ENCODE measurements at regions not wholly inside any gene's neighbourhood (a gene's known extent, or its start where the extent isn't known, plus 50 kb on each side); places are given as distances from the start of the nearest gene placed in this dataset.

DNA sequence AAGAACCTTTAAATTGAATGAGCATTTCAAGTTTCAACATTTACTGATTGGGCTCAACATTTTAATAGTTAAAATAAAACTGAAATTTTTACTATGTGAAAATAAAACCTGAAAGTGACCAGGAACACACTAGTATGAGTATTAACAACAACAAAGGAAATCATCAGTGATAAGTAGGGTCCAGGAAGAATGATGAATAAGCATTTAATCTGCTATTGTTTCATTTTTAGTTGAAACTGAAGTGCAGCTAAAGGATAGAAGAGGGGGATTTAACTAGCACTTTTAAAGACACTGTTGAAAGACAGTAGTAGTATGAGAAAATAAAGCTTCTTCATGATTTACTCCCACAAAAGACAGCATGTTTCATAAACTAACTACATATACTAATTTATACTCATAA is 250.9 kb upstream of the IPO5 start:
- H3K9me3 Mint-ChIP-seq = peaks cover 0 to 7% of the 10 kb centered on the region in 2 donors
- no peak overlapping the region for H3K27ac ChIP-seq (ENCODE audit: low read length)
- no peak for DNase-seq
- H3K4me3 Mint-ChIP-seq = no peak overlapping the region
- no peak for TF ChIP-seq CTCF (IDR thresholded peaks at IDR 0.05)
- no peak for ATAC-seq
- H3K36me3 ChIP-seq (ENCODE audit: control insufficient read depth, insufficient read depth, low read length) = no peaks in the 10 kb centered on the region
- H3K36me3 Mint-ChIP-seq = no peaks in the 10 kb centered on the region
- H3K9me3 ChIP-seq (ENCODE audit: control insufficient read depth, insufficient read depth, low read length) = no peaks in the 10 kb centered on the region
- peaks cover 0 to 4% of the 10 kb centered on the region in 2 donors for H3K4me1 Mint-ChIP-seq
- no peak overlapping the region for H3K4me3 ChIP-seq (ENCODE audit: low read length)
- H3K27me3 Mint-ChIP-seq (ENCODE audit: low read depth in 2 of 2) = no peaks in the 10 kb centered on the region
- intact Hi-C loops (cut with micrococcal nuclease) = no loop called here
- H3K27me3 ChIP-seq (ENCODE audit: control insufficient read depth, insufficient read depth, low read length) = no peaks in the 10 kb centered on the region
- H3K27ac Mint-ChIP-seq = no peak overlapping the region
- H3K4me1 ChIP-seq (ENCODE audit: control insufficient read depth, insufficient read depth, low read length) = no peaks in the 10 kb centered on the region

- DNase-seq (no peak), ATAC-seq (no peak)
- WGBS (ENCODE audit: insufficient coverage) = 68% methylated on average over 1 of the region's 1 CpG
- H3K27me3 Mint-ChIP-seq (ENCODE audit: low read depth in 2 of 2) = no peaks in the 10 kb centered on the region
- no peaks in the 10 kb centered on the region for H3K36me3 Mint-ChIP-seq
- Histone ChIP-seq H3K27ac (ENCODE audit: low read length) (no peak overlapping the region), H3K27me3 (ENCODE audit: control insufficient read depth, insufficient read depth, low read length) (no peaks in the 10 kb centered on the region), H3K36me3 (ENCODE audit: control insufficient read depth, insufficient read depth, low read length) (no peaks in the 10 kb centered on the region), H3K9me3 (ENCODE audit: control insufficient read depth, insufficient read depth, low read length) (peaks cover 2% of the 10 kb centered on the region), H3K4me1 (ENCODE audit: control insufficient read depth, insufficient read depth, low read length) (no peaks in the 10 kb centered on the region), H3K4me3 (ENCODE audit: low read length) (no peak overlapping the region)
- no peaks in the 10 kb centered on the region for H3K4me1 Mint-ChIP-seq
- intact Hi-C loops (cut with micrococcal nuclease) = no loop called here
- H3K4me3 Mint-ChIP-seq = no peak overlapping the region
- H3K27ac Mint-ChIP-seq = no peak overlapping the region
- peaks cover 0 to 4% of the 10 kb centered on the region in 2 donors for H3K9me3 Mint-ChIP-seq
- TF ChIP-seq CTCF (IDR thresholded peaks at IDR 0.05) = no peak
Observed at GRCh38 chr13:97710797-97711196, 242.7 kb upstream of the IPO5 start.

- no peak for ATAC-seq
- Histone ChIP-seq H3K27me3 (ENCODE audit: control insufficient read depth, insufficient read depth, low read length) (no peaks in the 10 kb centered on the region), H3K27ac (ENCODE audit: low read length) (no peak overlapping the region), H3K4me1 (ENCODE audit: control insufficient read depth, insufficient read depth, low read length) (no peaks in the 10 kb centered on the region), H3K36me3 (ENCODE audit: control insufficient read depth, insufficient read depth, low read length) (no peaks in the 10 kb centered on the region), H3K4me3 (ENCODE audit: low read length) (no peak overlapping the region), H3K9me3 (ENCODE audit: control insufficient read depth, insufficient read depth, low read length) (peaks cover 2% of the 10 kb centered on the region)
- intact Hi-C loops (cut with micrococcal nuclease) = no loop called here
- DNase-seq = no peak
- Mint-ChIP-seq H3K27me3 (ENCODE audit: low read depth in 2 of 2) (no peaks in the 10 kb centered on the region), H3K9me3 (no peaks in the 10 kb centered on the region), H3K4me3 (no peak overlapping the region), H3K36me3 (no peaks in the 10 kb centered on the region), H3K4me1 (no peaks in the 10 kb centered on the region), H3K27ac (no peak overlapping the region)
- WGBS (ENCODE audit: insufficient coverage) = 63% methylated on average over 1 of the region's 1 CpG
- no peak for TF ChIP-seq CTCF (IDR thresholded peaks at IDR 0.05)
Observed at GRCh38 chr13:97712770-97713169, 240.7 kb upstream of the IPO5 start.

- no peak overlapping the region for H3K4me3 ChIP-seq (ENCODE audit: low read length)
- H3K4me3 Mint-ChIP-seq = no peak overlapping the region
- H3K9me3 Mint-ChIP-seq = peaks cover 0 to 5% of the 10 kb centered on the region in 2 donors
- ATAC-seq = no peak
- H3K36me3 ChIP-seq (ENCODE audit: control insufficient read depth, insufficient read depth, low read length) = no peaks in the 10 kb centered on the region
- peaks cover 2% of the 10 kb centered on the region for H3K9me3 ChIP-seq (ENCODE audit: control insufficient read depth, insufficient read depth, low read length)
- H3K27me3 ChIP-seq (ENCODE audit: control insufficient read depth, insufficient read depth, low read length) = no peaks in the 10 kb centered on the region
- H3K27ac ChIP-seq (ENCODE audit: low read length) = no peak overlapping the region
- H3K36me3 Mint-ChIP-seq = no peaks in the 10 kb centered on the region
- no peak for DNase-seq
- no peaks in the 10 kb centered on the region for H3K4me1 ChIP-seq (ENCODE audit: control insufficient read depth, insufficient read depth, low read length)
- no peak for TF ChIP-seq CTCF (IDR thresholded peaks at IDR 0.05)
- intact Hi-C loops (cut with micrococcal nuclease) = no loop called here
- H3K27me3 Mint-ChIP-seq (ENCODE audit: low read depth in 2 of 2) = no peaks in the 10 kb centered on the region
- no peak overlapping the region for H3K27ac Mint-ChIP-seq
- no peaks in the 10 kb centered on the region for H3K4me1 Mint-ChIP-seq
Observed at GRCh38 chr13:97715763-97716162, 237.7 kb upstream of the IPO5 start.

Data from natural killer cell (primary cell).